ENCODE measurements at regions not wholly inside any gene's neighbourhood (a gene's known extent, or its start where the extent isn't known, plus 50 kb on each side); places are given as distances from the start of the nearest gene placed in this dataset.

DNA sequence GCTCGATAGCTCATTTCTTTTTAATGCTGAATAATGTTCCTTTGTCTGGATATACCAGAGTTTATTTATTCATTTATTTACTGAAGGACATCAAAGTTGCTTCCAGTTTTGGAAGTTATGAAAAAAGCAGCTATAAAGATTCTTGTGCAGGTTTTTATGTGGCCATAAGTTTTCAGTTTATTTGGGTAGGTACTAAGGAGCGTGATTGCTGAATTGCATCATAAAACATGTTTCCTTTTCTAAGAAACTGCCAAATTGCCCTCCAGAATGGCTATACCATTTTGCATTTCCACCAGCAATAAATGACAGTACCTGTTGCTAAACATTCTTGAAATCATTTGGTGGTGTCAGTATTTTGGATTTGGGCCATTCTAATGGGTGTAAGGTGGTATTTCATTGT, 1067.7 kb upstream of the SPRY2 start:
- H4K20me1 ChIP-seq (ENCODE audit: insufficient read depth): no peaks in the 10 kb centered on the region
- H3K9ac ChIP-seq: no peak overlapping the region
- H3K27ac ChIP-seq: no peak overlapping the region
- H3K4me2 ChIP-seq: no peak overlapping the region
- no peak overlapping the region for H3K4me3 ChIP-seq (IDR thresholded peaks at IDR 0.05; ENCODE audit: insufficient read depth, low read depth, low read length)
- no peak overlapping the region for H2AFZ ChIP-seq (ENCODE audit: low read depth)
- H3K79me2 ChIP-seq (ENCODE audit: insufficient read depth, low read depth): no peaks in the 10 kb centered on the region
- H3K4me1 ChIP-seq (ENCODE audit: low read depth, poor library complexity, severe bottlenecking): no peaks in the 10 kb centered on the region
- no peaks in the 10 kb centered on the region for H3K36me3 ChIP-seq (ENCODE audit: insufficient read depth)
- no peaks in the 10 kb centered on the region for H3K27me3 ChIP-seq (ENCODE audit: insufficient read depth, low read depth)
- TF ChIP-seq CTCF (conservative IDR thresholded peaks at IDR 0.05; ENCODE audit: low read depth, low read length): no peak

- no peaks in the 10 kb centered on the region for H4K20me1 ChIP-seq (ENCODE audit: insufficient read depth)
- H2AFZ ChIP-seq (ENCODE audit: low read depth): no peak overlapping the region
- no peak for TF ChIP-seq CTCF (conservative IDR thresholded peaks at IDR 0.05; ENCODE audit: low read depth, low read length)
- no peak overlapping the region for H3K9ac ChIP-seq
- H3K36me3 ChIP-seq (ENCODE audit: insufficient read depth): no peaks in the 10 kb centered on the region
- no peak overlapping the region for H3K27ac ChIP-seq
- no peak overlapping the region for H3K4me3 ChIP-seq (IDR thresholded peaks at IDR 0.05; ENCODE audit: insufficient read depth, low read depth, low read length)
- no peaks in the 10 kb centered on the region for H3K79me2 ChIP-seq (ENCODE audit: insufficient read depth, low read depth)
- H3K4me1 ChIP-seq (ENCODE audit: low read depth, poor library complexity, severe bottlenecking): no peaks in the 10 kb centered on the region
- no peak overlapping the region for H3K4me2 ChIP-seq
- no peaks in the 10 kb centered on the region for H3K27me3 ChIP-seq (ENCODE audit: insufficient read depth, low read depth)
Observed at GRCh38 chr13:81406639-81407292, 1065.8 kb upstream of the SPRY2 start.

- Histone ChIP-seq H4K20me1 (ENCODE audit: insufficient read depth) (no peaks in the 10 kb centered on the region), H2AFZ (ENCODE audit: low read depth) (no peak overlapping the region), H3K79me2 (ENCODE audit: insufficient read depth, low read depth) (no peaks in the 10 kb centered on the region), H3K9ac (no peak overlapping the region), H3K36me3 (ENCODE audit: insufficient read depth) (no peaks in the 10 kb centered on the region), H3K27me3 (ENCODE audit: insufficient read depth, low read depth) (no peaks in the 10 kb centered on the region), H3K27ac (no peak overlapping the region), H3K4me2 (no peak overlapping the region), H3K4me3 (IDR thresholded peaks at IDR 0.05; ENCODE audit: insufficient read depth, low read depth, low read length) (no peak overlapping the region), H3K4me1 (ENCODE audit: low read depth, poor library complexity, severe bottlenecking) (no peaks in the 10 kb centered on the region)
- TF ChIP-seq CTCF (conservative IDR thresholded peaks at IDR 0.05; ENCODE audit: low read depth, low read length): no peak
Observed at GRCh38 chr13:81406022-81406421, 1065.1 kb upstream of the SPRY2 start.

DNA sequence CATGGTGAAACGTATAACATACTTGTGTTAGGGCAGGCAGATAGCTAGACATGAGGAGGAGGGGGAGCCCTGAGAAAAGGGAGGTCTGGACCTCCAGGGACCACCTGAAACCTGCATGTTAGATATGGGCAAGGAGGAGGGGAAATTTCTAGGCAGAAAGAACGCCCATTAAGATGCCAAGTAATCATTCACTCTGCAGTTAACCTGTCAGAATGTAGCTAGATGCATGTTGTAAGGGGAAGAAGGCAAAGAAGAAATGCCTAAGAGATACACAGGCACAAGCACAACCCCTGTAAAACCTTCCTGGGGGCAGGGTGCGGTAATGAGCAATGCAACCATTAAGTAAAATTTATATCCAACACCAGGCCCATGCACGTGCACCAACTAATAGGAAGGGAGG, 1055.3 kb upstream of the SPRY2 start:
- no peak overlapping the region for H3K4me3 ChIP-seq (IDR thresholded peaks at IDR 0.05; ENCODE audit: insufficient read depth, low read depth, low read length)
- H3K4me1 ChIP-seq (ENCODE audit: low read depth, poor library complexity, severe bottlenecking): no peaks in the 10 kb centered on the region
- H2AFZ ChIP-seq (ENCODE audit: low read depth): no peak overlapping the region
- H3K36me3 ChIP-seq (ENCODE audit: insufficient read depth): no peaks in the 10 kb centered on the region
- H3K27me3 ChIP-seq (ENCODE audit: insufficient read depth, low read depth): no peaks in the 10 kb centered on the region
- no peaks in the 10 kb centered on the region for H3K79me2 ChIP-seq (ENCODE audit: insufficient read depth, low read depth)
- H3K4me2 ChIP-seq: no peak overlapping the region
- H3K27ac ChIP-seq: no peak overlapping the region
- no peak overlapping the region for H3K9ac ChIP-seq
- no peaks in the 10 kb centered on the region for H4K20me1 ChIP-seq (ENCODE audit: insufficient read depth)
- no peak for TF ChIP-seq CTCF (conservative IDR thresholded peaks at IDR 0.05; ENCODE audit: low read depth, low read length)

Data from KMS-11 (cell line).